HCT116 (cell line): ENCODE measurements at regions not wholly inside any gene's neighbourhood (a gene's known extent, or its start where the extent isn't known, plus 50 kb on each side); places are given as distances from the start of the nearest gene placed in this dataset.

ENCODE experiments used
- ATAC-seq: fragments of 200-7000 bp; cut with Tn5 transposase; 2 replicates; pipeline ENCODE4 v1.9.1; 2020; ENCODE audit warnings: mild to moderate bottlenecking, moderate library complexity
- BruUV-seq: library from RNA; stranded (reverse); fragments of 400-500 nt; replicated peaks from 2 replicates; lab custom pipeline; 2021; lab: Mats Ljungman, UMichigan
- CTCF ChIA-PET: fragments of 300-600 bp; sonication (Branson Sonifier 250); formaldehyde crosslinking; loops from one replicate; lab custom pipeline; 2021; ENCODE audit warnings: antibody characterized with exemption; lab: Charles Lee
- POLR2A ChIA-PET: fragments of 300-600, 350-600 bp; sonication (Branson Sonifier 250); formaldehyde crosslinking; loops from one replicate; lab custom pipeline; 2021; ENCODE audit warnings: antibody characterized with exemption; lab: Charles Lee
- RAD21 ChIA-PET, 2 experiments: fragments of 300-600 bp; sonication (Branson Sonifier 250); formaldehyde crosslinking; loops; one replicate each; lab custom pipeline; 2023; ENCODE audit warnings: low total read pairs in 2 of 2; ENCODE audit not compliant: uncharacterized antibody in 2 of 2, unreplicated experiment in 2 of 2, low non-redundant PET in 1 of 2; lab: Charles Lee
- DNase-seq: peaks from one replicate; pipeline ENCODE4 v3.0.0-alpha.2; 2010; ENCODE audit warnings: low read depth, low spot score
- H2AFZ ChIP-seq: fragments of 200-600 bp; shearing (Covaris generic), sonication (generic); 2 replicates; pipeline ENCODE4 v1.6.1; 2017; ENCODE audit warnings: low read depth, mixed run types, mixed read lengths, antibody characterized with exemption, low read length; ENCODE audit not compliant: poor library complexity, severe bottlenecking
- H3K27ac ChIP-seq: 2 replicates; pipeline ENCODE4 v1.5.1; 2012; ENCODE audit warnings: low read depth, low read length
- H3K27me3 ChIP-seq: fragments of 200-600 bp; sonication (generic); 2 replicates; pipeline ENCODE4 v1.6.1; 2016; ENCODE audit warnings: mixed run types, low read length, mixed read lengths; ENCODE audit not compliant: insufficient read depth
- H3K36me3 ChIP-seq, 2 experiments: fragments of 200-500 bp in 1 of 2; fragments of 200-600 bp in 1 of 2; sonication (Bioruptor generic) in 1 of 2; sonication (generic) in 1 of 2; 2 replicates each; pipeline versions ENCODE4 v1.5.1 to v1.6.1; 2014 to 2016; ENCODE audit warnings: low read length in 2 of 2, inconsistent platforms in 1 of 2, mixed read lengths in 1 of 2, mixed run types in 1 of 2; ENCODE audit not compliant: insufficient read depth in 2 of 2, control insufficient read depth in 1 of 2
- H3K4me1 ChIP-seq, 2 experiments: fragments of 200-600 bp in 1 of 2; sonication (generic) in 1 of 2; 2 replicates each; pipeline versions ENCODE4 v1.5.1 to v1.6.1; 2012 to 2017; ENCODE audit warnings: low read length in 2 of 2, inconsistent platforms in 1 of 2, mild to moderate bottlenecking in 1 of 2, mixed read lengths in 1 of 2, mixed run types in 1 of 2, moderate library complexity in 1 of 2; ENCODE audit not compliant: insufficient read depth in 2 of 2, control insufficient read depth in 1 of 2
- H3K4me2 ChIP-seq: fragments of 200-600 bp; sonication (generic); 2 replicates; pipeline ENCODE4 v1.6.1; 2017; ENCODE audit warnings: mixed run types, low read length, mixed read lengths
- H3K4me3 ChIP-seq, 2 experiments: fragments of 200-600 bp in 1 of 2; sonication (generic) in 1 of 2; replicated peaks in 1 of 2; 2 replicates each; pipeline ENCODE4 v1.5.1; 2011 to 2016; ENCODE audit warnings: low read length in 2 of 2, control low read depth in 1 of 2, low read depth in 1 of 2, mild to moderate bottlenecking in 1 of 2, mixed read lengths in 1 of 2, mixed run types in 1 of 2
- H3K79me2 ChIP-seq: fragments of 200-600 bp; sonication (generic); 2 replicates; pipeline ENCODE4 v1.6.1; 2017; ENCODE audit warnings: mild to moderate bottlenecking, mixed run types, low read length, moderate library complexity, mixed read lengths; ENCODE audit not compliant: insufficient read depth
- H3K9ac ChIP-seq: fragments of 200-600 bp; sonication (generic); 2 replicates; pipeline ENCODE4 v1.6.1; 2016; ENCODE audit warnings: low read length, mixed read lengths
- H3K9me2 ChIP-seq: fragments of 200-600 bp; sonication (generic), shearing (Covaris generic); 2 replicates; pipeline ENCODE4 v1.6.1; 2017; ENCODE audit warnings: mixed run types, mild to moderate bottlenecking, moderate library complexity; ENCODE audit not compliant: insufficient read depth
- H3K9me3 ChIP-seq, 2 experiments: fragments of 200-500 bp in 1 of 2; fragments of 200-600 bp in 1 of 2; sonication (Bioruptor generic) in 1 of 2; sonication (generic) in 1 of 2; 2 replicates each; pipeline ENCODE4 v1.6.1; 2014 to 2017; ENCODE audit warnings: low read length in 2 of 2, mixed read lengths in 2 of 2, inconsistent platforms in 1 of 2, low read depth in 1 of 2, mild to moderate bottlenecking in 1 of 2, mixed run types in 1 of 2, moderate library complexity in 1 of 2; ENCODE audit not compliant: control insufficient read depth in 1 of 2, insufficient read depth in 1 of 2
- H4K20me1 ChIP-seq: fragments of 200-600 bp; sonication (generic), shearing (Covaris generic); 2 replicates; pipeline ENCODE4 v1.6.1; 2017; ENCODE audit warnings: mixed run types, mild to moderate bottlenecking, moderate library complexity; ENCODE audit not compliant: insufficient read depth
- ATF3 ChIP-seq: IDR thresholded peaks from 2 replicates; pipeline ENCODE4 v1.6.1; 2012
- CEBPB ChIP-seq: IDR thresholded peaks from 2 replicates; pipeline ENCODE4 v1.6.1; 2012; ENCODE audit warnings: low read depth
- FOSL1 ChIP-seq: IDR thresholded peaks from 2 replicates; pipeline ENCODE4 v1.6.1; 2012; ENCODE audit warnings: low read depth
- POLR2A ChIP-seq: IDR thresholded peaks from 2 replicates; pipeline ENCODE4 v1.7.0; 2011; ENCODE audit warnings: borderline replicate concordance; ENCODE audit not compliant: insufficient read depth, insufficient read length; ENCODE audit errors: extremely low read depth
- POLR2AphosphoS5 ChIP-seq: IDR thresholded peaks from 2 replicates; pipeline ENCODE4 v1.6.1; 2011; ENCODE audit warnings: mild to moderate bottlenecking, low read depth, low read length, moderate library complexity
- RAD21 ChIP-seq: IDR thresholded peaks from 2 replicates; pipeline ENCODE4 v1.6.1; 2012; ENCODE audit warnings: low read depth, mild to moderate bottlenecking
- REST ChIP-seq: IDR thresholded peaks from 2 replicates; pipeline ENCODE4 v1.6.1; 2012; ENCODE audit warnings: low read depth
- SRF ChIP-seq: IDR thresholded peaks from 2 replicates; pipeline ENCODE4 v1.6.1; 2012; ENCODE audit warnings: low read depth
- ZBTB33 ChIP-seq: IDR thresholded peaks from 2 replicates; pipeline ENCODE4 v1.6.1; 2011; ENCODE audit warnings: mild to moderate bottlenecking, low read length, moderate library complexity; ENCODE audit not compliant: insufficient replicate concordance; ENCODE audit errors: extremely low read depth
- intact Hi-C: fragments of 100-400 bp; cut with micrococcal nuclease; formaldehyde crosslinking; loops from 2 replicates; pipeline ENCODE4 v1.10.0; 2022

GRCh38 chr6:21791056-21791455 is 197.5 kb downstream of the SOX4 start:
- Histone ChIP-seq H3K27ac (no peak overlapping the region), H3K9me3 (no peaks in the 10 kb centered on the region), H3K9me2 (no peaks in the 10 kb centered on the region), H3K9ac (no peak overlapping the region), H2AFZ (no peak overlapping the region), H3K4me2 (no peak overlapping the region), H4K20me1 (no peaks in the 10 kb centered on the region), H3K36me3 (no peaks in the 10 kb centered on the region), H3K79me2 (no peaks in the 10 kb centered on the region), H3K4me1 (no peaks in the 10 kb centered on the region), H3K27me3 (no peaks in the 10 kb centered on the region), H3K4me3 (no peak overlapping the region)
- RAD21 ChIA-PET, result no interaction called here
- no peak for TF ChIP-seq POLR2A
- TF ChIP-seq RAD21, result no peak
- no peak for TF ChIP-seq ATF3
- TF ChIP-seq SRF, result no peak
- TF ChIP-seq FOSL1, result no peak
- TF ChIP-seq REST, result no peak
- no peak for TF ChIP-seq ZBTB33
- TF ChIP-seq POLR2AphosphoS5, result no peak
- no peak for TF ChIP-seq CEBPB
- DNase-seq, result no peak
- POLR2A ChIA-PET, result no interaction called here
- no TSS peak for BruUV-seq
- CTCF ChIA-PET, result no interaction called here
- ATAC-seq, result no peak
- intact Hi-C loops, result no loop called here
